ENCODE measurements at regions not wholly inside any gene's neighbourhood (a gene's known extent, or its start where the extent isn't known, plus 50 kb on each side); places are given as distances from the start of the nearest gene placed in this dataset.

DNA sequence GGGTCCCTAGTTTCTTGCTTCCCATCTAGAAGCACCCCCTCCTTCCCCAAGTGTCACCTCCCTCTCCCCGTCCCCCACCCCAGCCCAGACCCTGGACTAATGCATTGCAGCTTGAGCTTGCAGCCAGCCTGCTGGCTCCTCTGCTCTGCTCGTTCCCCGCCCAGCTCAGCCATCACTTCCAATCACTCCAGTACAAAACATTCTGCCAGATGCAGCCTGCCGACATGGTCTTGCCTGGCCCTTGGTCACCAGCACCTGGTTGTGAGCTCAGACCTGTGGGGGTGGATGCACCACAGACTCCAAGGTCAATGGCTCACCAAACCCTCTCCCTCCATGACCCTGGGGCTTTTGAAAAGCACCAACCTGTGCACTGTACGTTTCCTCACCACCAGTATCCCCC is 172.9 kb upstream of the SMIM23 start:
- Histone ChIP-seq H3K4me1 (ENCODE audit: control insufficient read depth, extremely low read depth, insufficient read depth, low read length) (no peaks in the 10 kb centered on the region), H4K20me1 (ENCODE audit: control insufficient read depth, extremely low read depth, insufficient read depth, low read length) (no peaks in the 10 kb centered on the region), H2AFZ (ENCODE audit: low read length) (no peak overlapping the region), H3K9me3 (ENCODE audit: control insufficient read depth, insufficient read depth, low read depth, low read length) (no peaks in the 10 kb centered on the region), H3K4me3 (replicated peaks in 1 of 4; ENCODE audit: control extremely low read depth in 1 of 4, insufficient read depth in 1 of 4, low read depth in 3 of 4, low read length in 4 of 4) (no peak overlapping the region), H3K9ac (ENCODE audit: insufficient read depth, low read length) (no peak overlapping the region), H3K27ac (ENCODE audit: insufficient read depth, low read length) (no peak overlapping the region), H3K36me3 (ENCODE audit: control insufficient read depth, insufficient read depth, low read length) (no peaks in the 10 kb centered on the region), H3K79me2 (ENCODE audit: control insufficient read depth, insufficient read depth, low read length) (no peaks in the 10 kb centered on the region), H3K4me2 (ENCODE audit: extremely low read depth, insufficient read depth, low read length) (no peak overlapping the region), H3K27me3 (ENCODE audit: control insufficient read depth, insufficient read depth, low read length) (peaks cover 21% of the 10 kb centered on the region)
- no peak for DNase-seq (ENCODE audit: low read depth in 2 of 2)
- no peak for TF ChIP-seq EZH2 (IDR thresholded peaks at IDR 0.05; ENCODE audit: low read length, missing control alignments)
- TF ChIP-seq, protein P1, sequence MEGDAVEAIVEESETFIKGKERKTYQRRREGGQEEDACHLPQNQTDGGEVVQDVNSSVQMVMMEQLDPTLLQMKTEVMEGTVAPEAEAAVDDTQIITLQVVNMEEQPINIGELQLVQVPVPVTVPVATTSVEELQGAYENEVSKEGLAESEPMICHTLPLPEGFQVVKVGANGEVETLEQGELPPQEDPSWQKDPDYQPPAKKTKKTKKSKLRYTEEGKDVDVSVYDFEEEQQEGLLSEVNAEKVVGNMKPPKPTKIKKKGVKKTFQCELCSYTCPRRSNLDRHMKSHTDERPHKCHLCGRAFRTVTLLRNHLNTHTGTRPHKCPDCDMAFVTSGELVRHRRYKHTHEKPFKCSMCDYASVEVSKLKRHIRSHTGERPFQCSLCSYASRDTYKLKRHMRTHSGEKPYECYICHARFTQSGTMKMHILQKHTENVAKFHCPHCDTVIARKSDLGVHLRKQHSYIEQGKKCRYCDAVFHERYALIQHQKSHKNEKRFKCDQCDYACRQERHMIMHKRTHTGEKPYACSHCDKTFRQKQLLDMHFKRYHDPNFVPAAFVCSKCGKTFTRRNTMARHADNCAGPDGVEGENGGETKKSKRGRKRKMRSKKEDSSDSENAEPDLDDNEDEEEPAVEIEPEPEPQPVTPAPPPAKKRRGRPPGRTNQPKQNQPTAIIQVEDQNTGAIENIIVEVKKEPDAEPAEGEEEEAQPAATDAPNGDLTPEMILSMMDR (conservative IDR thresholded peaks at IDR 0.05 in 1 of 2, IDR thresholded peaks at IDR 0.05 in 1 of 2; ENCODE audit: low read depth in 1 of 2, low read length in 2 of 2): no peak

DNA sequence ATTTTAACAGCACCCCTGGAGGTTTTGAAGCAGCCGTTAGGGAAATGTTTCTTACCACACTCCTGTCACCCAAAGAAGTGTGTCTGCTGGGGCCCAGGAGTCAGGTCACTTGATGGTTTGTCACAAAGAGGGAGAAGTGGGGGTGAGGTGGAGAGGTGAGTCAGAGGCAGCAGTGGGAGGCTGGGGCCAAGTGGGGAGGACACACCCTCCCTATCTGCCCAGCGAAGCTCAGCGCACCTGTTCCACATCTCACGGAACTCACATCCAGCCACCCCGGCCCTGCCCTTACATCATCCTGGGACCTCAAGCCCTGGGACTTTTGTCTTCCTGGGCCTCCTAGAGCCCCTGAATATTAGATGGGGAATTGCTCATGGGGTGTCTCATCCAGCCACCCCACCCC is 171.1 kb upstream of the SMIM23 start:
- Histone ChIP-seq H3K4me3 (replicated peaks in 1 of 4; ENCODE audit: control extremely low read depth in 1 of 4, insufficient read depth in 1 of 4, low read depth in 3 of 4, low read length in 4 of 4) (no peak overlapping the region), H3K79me2 (ENCODE audit: control insufficient read depth, insufficient read depth, low read length) (no peaks in the 10 kb centered on the region), H3K4me1 (ENCODE audit: control insufficient read depth, extremely low read depth, insufficient read depth, low read length) (no peaks in the 10 kb centered on the region), H2AFZ (ENCODE audit: low read length) (no peak overlapping the region), H4K20me1 (ENCODE audit: control insufficient read depth, extremely low read depth, insufficient read depth, low read length) (no peaks in the 10 kb centered on the region), H3K9me3 (ENCODE audit: control insufficient read depth, insufficient read depth, low read depth, low read length) (no peaks in the 10 kb centered on the region), H3K27me3 (ENCODE audit: control insufficient read depth, insufficient read depth, low read length) (peaks cover 18% of the 10 kb centered on the region), H3K9ac (ENCODE audit: insufficient read depth, low read length) (no peak overlapping the region), H3K27ac (ENCODE audit: insufficient read depth, low read length) (no peak overlapping the region), H3K4me2 (ENCODE audit: extremely low read depth, insufficient read depth, low read length) (no peak overlapping the region), H3K36me3 (ENCODE audit: control insufficient read depth, insufficient read depth, low read length) (no peaks in the 10 kb centered on the region)
- no peak for DNase-seq (ENCODE audit: low read depth in 2 of 2)
- TF ChIP-seq EZH2 (IDR thresholded peaks at IDR 0.05; ENCODE audit: low read length, missing control alignments): no peak
- TF ChIP-seq, protein P1 (conservative IDR thresholded peaks at IDR 0.05 in 1 of 2, IDR thresholded peaks at IDR 0.05 in 1 of 2; ENCODE audit: low read depth in 1 of 2, low read length in 2 of 2): no peak

DNA sequence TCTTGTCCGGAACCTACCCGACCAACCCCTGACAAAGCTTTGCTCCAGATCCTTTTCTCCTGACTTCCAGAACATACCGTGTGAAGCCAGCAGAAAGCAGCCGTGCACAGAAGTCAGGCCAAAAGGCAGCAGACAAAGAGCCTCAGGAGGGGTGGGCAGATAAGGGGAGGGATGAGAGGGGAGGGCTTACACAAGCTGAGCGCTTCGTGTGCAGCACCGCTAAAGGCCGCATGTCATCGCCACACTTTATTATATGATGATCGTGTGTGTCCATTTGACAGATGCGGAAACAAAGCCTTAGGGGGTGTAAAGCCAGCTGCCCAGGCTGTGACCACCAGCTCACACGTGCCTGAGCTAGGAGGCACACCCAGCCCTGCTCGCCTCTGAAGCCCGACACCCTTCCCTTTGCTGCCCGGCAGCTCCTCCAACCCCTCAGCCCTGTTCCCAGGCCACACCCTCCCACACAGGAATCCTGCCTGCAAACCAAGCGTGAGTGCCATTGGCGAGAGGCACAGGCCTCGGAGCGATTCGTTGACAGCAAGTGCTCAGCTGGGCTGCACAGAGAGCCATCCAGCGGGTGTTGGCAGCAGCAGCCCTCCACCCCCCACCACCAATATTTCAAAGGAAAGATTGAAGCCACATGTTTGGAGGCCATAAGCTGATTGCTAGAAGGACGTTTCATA is 170.5 kb upstream of the SMIM23 start:
- peak; percentile 37 to 47 for DNase-seq (ENCODE audit: low read depth in 2 of 2)
- Histone ChIP-seq H3K4me2 (ENCODE audit: extremely low read depth, insufficient read depth, low read length) (no peak overlapping the region), H3K9ac (ENCODE audit: insufficient read depth, low read length) (no peak overlapping the region), H3K27me3 (ENCODE audit: control insufficient read depth, insufficient read depth, low read length) (peaks cover 18% of the 10 kb centered on the region), H3K4me1 (ENCODE audit: control insufficient read depth, extremely low read depth, insufficient read depth, low read length) (no peaks in the 10 kb centered on the region), H3K79me2 (ENCODE audit: control insufficient read depth, insufficient read depth, low read length) (no peaks in the 10 kb centered on the region), H4K20me1 (ENCODE audit: control insufficient read depth, extremely low read depth, insufficient read depth, low read length) (no peaks in the 10 kb centered on the region), H3K4me3 (replicated peaks in 1 of 4; ENCODE audit: control extremely low read depth in 1 of 4, insufficient read depth in 1 of 4, low read depth in 3 of 4, low read length in 4 of 4) (no peak overlapping the region), H3K9me3 (ENCODE audit: control insufficient read depth, insufficient read depth, low read depth, low read length) (no peaks in the 10 kb centered on the region), H3K36me3 (ENCODE audit: control insufficient read depth, insufficient read depth, low read length) (no peaks in the 10 kb centered on the region), H3K27ac (ENCODE audit: insufficient read depth, low read length) (no peak overlapping the region), H2AFZ (ENCODE audit: low read length) (no peak overlapping the region)
- TF ChIP-seq, protein P1 (conservative IDR thresholded peaks at IDR 0.05 in 1 of 2, IDR thresholded peaks at IDR 0.05 in 1 of 2; ENCODE audit: low read depth in 1 of 2, low read length in 2 of 2): no peak
- no peak for TF ChIP-seq EZH2 (IDR thresholded peaks at IDR 0.05; ENCODE audit: low read length, missing control alignments)

All from fibroblast of lung (primary cell).